HUDEP-2 (cell line): ENCODE measurements at regions not wholly inside any gene's neighbourhood (a gene's known extent, or its start where the extent isn't known, plus 50 kb on each side); places are given as distances from the start of the nearest gene placed in this dataset.
"Not testable (repeated sequence)": the region's sequence is repeated elsewhere in the genome, so short reads cannot be mapped to it uniquely, and the experiment has no call there.

ENCODE experiments used
- DNase-seq, 76 experiments: peaks; one replicate each; lab custom pipeline; 2025; ENCODE audit not compliant: unreplicated experiment in 76 of 76; lab: John Stamatoyannopoulos, UW

GRCh38 chr15:38930851-38931572 lies 366.4 kb upstream of the RASGRP1 start:
- DNase-seq = no peak

- no peak for DNase-seq
Observed at GRCh38 chr15:38941399-38941953, 376.9 kb upstream of the RASGRP1 start.

- DNase-seq = no peak
Observed at GRCh38 chr15:38944536-38944935, 379.9 kb upstream of the RASGRP1 start.

- DNase-seq = no peak
Observed at GRCh38 chr15:38945551-38946298, 381.1 kb upstream of the RASGRP1 start.

DNA sequence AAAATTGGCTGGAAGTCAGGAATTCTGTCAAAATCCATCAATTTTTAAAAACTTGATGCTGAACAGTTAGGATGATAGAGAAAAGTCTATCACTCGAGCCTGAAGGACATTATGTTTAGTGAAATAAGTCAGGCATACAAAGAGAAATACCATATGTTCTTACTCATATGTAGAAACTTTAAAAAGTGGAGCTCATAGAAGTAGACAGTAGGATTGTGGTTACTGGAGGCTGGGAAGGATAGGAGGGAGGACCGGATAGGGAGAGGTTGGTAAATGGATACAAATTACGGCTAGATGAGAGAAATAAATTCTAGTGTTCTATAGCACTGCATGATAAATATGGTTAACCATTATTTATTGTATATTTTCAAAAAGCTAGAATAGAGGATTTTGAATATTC lies 389.5 kb upstream of the RASGRP1 start:
- DNase-seq = no peak

- DNase-seq = no peak
Observed at GRCh38 chr15:38961456-38961855, 396.8 kb upstream of the RASGRP1 start.

DNA sequence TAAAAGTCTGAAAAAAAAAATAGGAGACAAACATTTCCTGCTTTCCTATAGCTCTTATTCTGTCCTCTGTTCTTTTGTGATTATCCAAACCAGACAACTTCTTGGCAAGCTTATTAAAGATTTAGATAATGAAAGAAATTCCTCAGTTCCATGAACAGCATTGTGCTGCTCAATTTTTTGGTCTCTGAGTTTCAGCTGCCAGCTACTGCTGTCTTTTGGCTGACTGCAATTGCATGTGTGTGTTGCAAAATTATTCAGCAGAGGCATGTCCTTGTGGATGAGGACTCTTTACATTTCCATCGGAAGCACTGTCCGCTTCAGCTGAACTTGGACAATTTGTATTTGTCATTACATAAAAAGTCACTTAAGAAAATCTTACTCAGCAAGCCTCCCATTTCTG lies 397.3 kb upstream of the RASGRP1 start:
- DNase-seq = no peak

- DNase-seq = no peak
Observed at GRCh38 chr15:38972831-38973230, 408.2 kb upstream of the RASGRP1 start.

DNA sequence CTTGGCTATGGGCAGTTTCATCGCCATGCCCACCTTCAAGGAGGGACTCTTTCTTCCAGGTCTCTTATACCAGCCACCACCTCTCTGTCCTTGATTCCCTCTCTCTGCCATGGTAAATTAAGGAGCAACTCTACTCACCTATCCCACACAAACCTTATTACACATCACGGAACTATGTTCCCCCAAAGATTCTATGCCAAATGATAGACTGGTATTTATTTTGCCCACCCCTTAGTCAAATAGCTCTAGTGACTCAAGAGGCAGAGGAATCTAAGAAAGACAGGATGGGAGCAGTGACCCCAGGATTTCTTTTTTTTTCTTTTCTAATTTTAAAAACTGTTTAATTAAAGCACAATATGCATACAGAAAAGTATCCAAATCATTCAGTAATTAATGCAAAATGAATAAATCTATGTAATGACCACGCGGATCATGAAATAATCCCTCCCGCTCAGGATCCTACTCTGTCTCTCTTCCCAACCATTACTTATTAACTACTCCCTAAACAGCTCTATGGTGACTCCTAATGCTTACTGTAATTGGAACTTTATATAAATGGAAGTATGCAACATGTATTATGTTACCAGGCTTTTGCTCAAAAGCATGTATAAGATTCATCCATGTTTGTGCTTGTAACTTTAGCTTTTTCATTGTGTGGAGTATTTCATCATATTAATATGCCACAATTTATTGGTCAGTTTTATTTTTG lies 410.8 kb upstream of the RASGRP1 start:
- DNase-seq = no peak

DNA sequence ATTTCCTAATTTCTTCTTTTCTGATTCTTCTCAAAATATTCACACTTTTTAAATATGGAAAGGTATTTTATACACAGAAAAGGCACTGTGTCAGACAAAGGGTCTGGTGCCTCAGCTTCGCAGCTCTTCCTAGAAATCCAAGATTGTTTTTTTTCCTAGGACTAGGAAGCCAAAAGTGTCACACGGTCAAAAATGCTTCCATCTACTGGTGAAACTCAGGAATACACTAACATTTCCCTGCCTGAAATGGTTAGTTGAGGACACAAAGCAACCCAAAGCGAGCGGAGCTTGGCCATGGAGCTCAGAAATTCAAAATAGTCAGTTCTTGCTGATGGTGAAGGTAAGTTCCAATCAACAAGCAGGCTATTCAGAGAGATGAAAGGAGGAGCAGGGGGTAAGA lies 426.5 kb upstream of the RASGRP1 start:
- DNase-seq = peak in 1 of 76 experiments; percentile 17

DNA sequence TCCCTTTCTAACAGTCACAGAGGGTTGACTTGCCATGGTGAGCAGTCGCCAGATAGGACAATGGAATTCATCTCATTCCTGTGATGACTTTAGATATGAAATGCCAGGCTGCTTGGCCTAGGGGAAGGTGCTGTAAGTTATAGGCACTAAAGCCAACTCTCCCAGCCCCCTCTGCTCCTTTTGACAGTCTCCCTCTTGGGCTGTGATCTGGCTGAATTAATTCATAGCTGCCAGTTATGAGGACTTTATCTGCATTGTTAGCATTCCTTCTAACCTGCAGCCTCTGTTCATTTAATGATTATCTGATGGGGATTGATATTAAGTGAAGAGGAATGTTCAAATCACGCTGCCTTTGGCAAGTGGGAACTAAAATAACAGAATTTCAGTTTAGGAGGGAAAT lies 427.1 kb upstream of the RASGRP1 start:
- no peak for DNase-seq

GRCh38 chr15:38992506-38992905 lies 427.9 kb upstream of the RASGRP1 start:
- DNase-seq = no peak

- DNase-seq = no peak
Observed at GRCh38 chr15:38992930-38993329, 428.3 kb upstream of the RASGRP1 start.

- DNase-seq = no peak
Observed at GRCh38 chr15:38994310-38994709, 429.7 kb upstream of the RASGRP1 start.

- no peak for DNase-seq
Observed at GRCh38 chr15:38996111-38996631, 431.6 kb upstream of the RASGRP1 start.

DNA sequence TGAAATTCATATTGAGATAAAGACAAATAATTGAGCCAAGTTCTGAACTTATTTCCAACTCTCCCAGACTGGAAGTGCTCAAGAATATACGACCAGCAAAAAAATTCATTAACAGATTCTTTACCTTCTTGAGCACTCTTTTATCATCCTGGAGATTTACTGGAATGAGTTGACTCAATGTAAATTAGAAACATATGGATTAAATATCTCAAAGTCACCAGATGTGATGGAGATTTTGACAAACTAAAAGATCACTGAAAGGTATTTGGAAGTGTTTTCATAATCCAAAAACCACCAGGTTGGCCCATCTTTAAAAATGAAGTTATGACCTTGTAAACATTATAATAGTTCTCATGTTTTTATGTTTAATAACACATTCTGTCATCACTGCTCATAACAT lies 433.2 kb upstream of the RASGRP1 start:
- no peak for DNase-seq

- no peak for DNase-seq
Observed at GRCh38 chr15:39000008-39000734, 435.6 kb upstream of the RASGRP1 start.

- DNase-seq = no peak
Observed at GRCh38 chr15:39009740-39010139, 445.1 kb upstream of the RASGRP1 start.

GRCh38 chr15:39011066-39011465 lies 446.5 kb upstream of the RASGRP1 start:
- not testable (repeated sequence) for DNase-seq

DNA sequence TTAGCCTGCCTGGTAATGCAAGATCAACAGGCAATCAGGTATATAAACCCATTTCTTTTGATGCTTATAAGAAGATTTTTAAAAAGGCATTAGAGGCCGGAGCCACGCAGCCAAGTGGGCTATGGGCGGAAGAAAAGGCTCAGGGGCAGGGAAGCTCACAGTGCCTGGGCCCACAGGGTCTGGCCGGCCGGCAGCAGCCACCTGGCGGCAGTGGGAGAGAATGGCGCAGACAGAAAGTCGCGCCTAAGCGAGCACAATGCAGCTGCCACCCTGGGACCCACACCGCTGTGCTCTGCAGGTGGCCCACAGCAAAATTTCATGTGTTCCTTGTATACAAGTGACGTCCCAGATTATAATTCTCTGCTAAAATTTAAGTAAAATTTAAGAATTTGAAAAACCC lies 448.6 kb upstream of the RASGRP1 start:
- no peak for DNase-seq
